HCT116 (cell line): ENCODE measurements at regions not wholly inside any gene's neighbourhood (a gene's known extent, or its start where the extent isn't known, plus 50 kb on each side); places are given as distances from the start of the nearest gene placed in this dataset.

Experiments
- ATAC-seq: fragments of 200-7000 bp; cut with Tn5 transposase; 2 replicates; pipeline ENCODE4 v1.9.1; 2020; ENCODE audit warnings: mild to moderate bottlenecking, moderate library complexity
- BruUV-seq: library from RNA; stranded (reverse); fragments of 400-500 nt; replicated peaks from 2 replicates; lab custom pipeline; 2021; lab: Mats Ljungman, UMichigan
- CTCF ChIA-PET: fragments of 300-600 bp; sonication (Branson Sonifier 250); formaldehyde crosslinking; loops from one replicate; lab custom pipeline; 2021; ENCODE audit warnings: antibody characterized with exemption; lab: Charles Lee
- POLR2A ChIA-PET: fragments of 300-600, 350-600 bp; sonication (Branson Sonifier 250); formaldehyde crosslinking; loops from one replicate; lab custom pipeline; 2021; ENCODE audit warnings: antibody characterized with exemption; lab: Charles Lee
- RAD21 ChIA-PET, 2 experiments: fragments of 300-600 bp; sonication (Branson Sonifier 250); formaldehyde crosslinking; loops; one replicate each; lab custom pipeline; 2023; ENCODE audit warnings: low total read pairs in 2 of 2; ENCODE audit not compliant: uncharacterized antibody in 2 of 2, unreplicated experiment in 2 of 2, low non-redundant PET in 1 of 2; lab: Charles Lee
- DNase-seq: peaks from one replicate; pipeline ENCODE4 v3.0.0-alpha.2; 2010; ENCODE audit warnings: low read depth, low spot score
- H2AFZ ChIP-seq: fragments of 200-600 bp; shearing (Covaris generic), sonication (generic); 2 replicates; pipeline ENCODE4 v1.6.1; 2017; ENCODE audit warnings: low read depth, mixed run types, mixed read lengths, antibody characterized with exemption, low read length; ENCODE audit not compliant: poor library complexity, severe bottlenecking
- H3K27ac ChIP-seq: 2 replicates; pipeline ENCODE4 v1.5.1; 2012; ENCODE audit warnings: low read depth, low read length
- H3K27me3 ChIP-seq: fragments of 200-600 bp; sonication (generic); 2 replicates; pipeline ENCODE4 v1.6.1; 2016; ENCODE audit warnings: mixed run types, low read length, mixed read lengths; ENCODE audit not compliant: insufficient read depth
- H3K36me3 ChIP-seq, 2 experiments: fragments of 200-500 bp in 1 of 2; fragments of 200-600 bp in 1 of 2; sonication (Bioruptor generic) in 1 of 2; sonication (generic) in 1 of 2; 2 replicates each; pipeline versions ENCODE4 v1.5.1 to v1.6.1; 2014 to 2016; ENCODE audit warnings: low read length in 2 of 2, inconsistent platforms in 1 of 2, mixed read lengths in 1 of 2, mixed run types in 1 of 2; ENCODE audit not compliant: insufficient read depth in 2 of 2, control insufficient read depth in 1 of 2
- H3K4me1 ChIP-seq, 2 experiments: fragments of 200-600 bp in 1 of 2; sonication (generic) in 1 of 2; 2 replicates each; pipeline versions ENCODE4 v1.5.1 to v1.6.1; 2012 to 2017; ENCODE audit warnings: low read length in 2 of 2, inconsistent platforms in 1 of 2, mild to moderate bottlenecking in 1 of 2, mixed read lengths in 1 of 2, mixed run types in 1 of 2, moderate library complexity in 1 of 2; ENCODE audit not compliant: insufficient read depth in 2 of 2, control insufficient read depth in 1 of 2
- H3K4me2 ChIP-seq: fragments of 200-600 bp; sonication (generic); 2 replicates; pipeline ENCODE4 v1.6.1; 2017; ENCODE audit warnings: mixed run types, low read length, mixed read lengths
- H3K4me3 ChIP-seq, 2 experiments: fragments of 200-600 bp in 1 of 2; sonication (generic) in 1 of 2; replicated peaks in 1 of 2; 2 replicates each; pipeline ENCODE4 v1.5.1; 2011 to 2016; ENCODE audit warnings: low read length in 2 of 2, control low read depth in 1 of 2, low read depth in 1 of 2, mild to moderate bottlenecking in 1 of 2, mixed read lengths in 1 of 2, mixed run types in 1 of 2
- H3K79me2 ChIP-seq: fragments of 200-600 bp; sonication (generic); 2 replicates; pipeline ENCODE4 v1.6.1; 2017; ENCODE audit warnings: mild to moderate bottlenecking, mixed run types, low read length, moderate library complexity, mixed read lengths; ENCODE audit not compliant: insufficient read depth
- H3K9ac ChIP-seq: fragments of 200-600 bp; sonication (generic); 2 replicates; pipeline ENCODE4 v1.6.1; 2016; ENCODE audit warnings: low read length, mixed read lengths
- H3K9me2 ChIP-seq: fragments of 200-600 bp; sonication (generic), shearing (Covaris generic); 2 replicates; pipeline ENCODE4 v1.6.1; 2017; ENCODE audit warnings: mixed run types, mild to moderate bottlenecking, moderate library complexity; ENCODE audit not compliant: insufficient read depth
- H3K9me3 ChIP-seq, 2 experiments: fragments of 200-500 bp in 1 of 2; fragments of 200-600 bp in 1 of 2; sonication (Bioruptor generic) in 1 of 2; sonication (generic) in 1 of 2; 2 replicates each; pipeline ENCODE4 v1.6.1; 2014 to 2017; ENCODE audit warnings: low read length in 2 of 2, mixed read lengths in 2 of 2, inconsistent platforms in 1 of 2, low read depth in 1 of 2, mild to moderate bottlenecking in 1 of 2, mixed run types in 1 of 2, moderate library complexity in 1 of 2; ENCODE audit not compliant: control insufficient read depth in 1 of 2, insufficient read depth in 1 of 2
- H4K20me1 ChIP-seq: fragments of 200-600 bp; sonication (generic), shearing (Covaris generic); 2 replicates; pipeline ENCODE4 v1.6.1; 2017; ENCODE audit warnings: mixed run types, mild to moderate bottlenecking, moderate library complexity; ENCODE audit not compliant: insufficient read depth
- CBX3 ChIP-seq: IDR thresholded peaks from 2 replicates; pipeline ENCODE4 v1.6.1; 2012; ENCODE audit warnings: low read depth
- EGR1 ChIP-seq: IDR thresholded peaks from 2 replicates; pipeline ENCODE4 v1.6.1; 2012; ENCODE audit warnings: low read depth
- ELF1 ChIP-seq: IDR thresholded peaks from 2 replicates; pipeline ENCODE4 v1.6.1; 2012; ENCODE audit warnings: low read depth, borderline replicate concordance
- EZH2 ChIP-seq: fragments of 200-600 bp; sonication (generic); IDR thresholded peaks from 2 replicates; pipeline ENCODE4 v1.6.1; 2017; ENCODE audit warnings: antibody characterized with exemption, mixed run types
- FOSL1 ChIP-seq: IDR thresholded peaks from 2 replicates; pipeline ENCODE4 v1.6.1; 2012; ENCODE audit warnings: low read depth
- JUND ChIP-seq: IDR thresholded peaks from 2 replicates; pipeline ENCODE4 v1.6.1; 2012
- POLR2AphosphoS5 ChIP-seq: IDR thresholded peaks from 2 replicates; pipeline ENCODE4 v1.6.1; 2011; ENCODE audit warnings: mild to moderate bottlenecking, low read depth, low read length, moderate library complexity
- RAD21 ChIP-seq: IDR thresholded peaks from 2 replicates; pipeline ENCODE4 v1.6.1; 2012; ENCODE audit warnings: low read depth, mild to moderate bottlenecking
- SIN3A ChIP-seq: IDR thresholded peaks from 2 replicates; pipeline ENCODE4 v1.6.1; 2012; ENCODE audit warnings: low read depth
- SP1 ChIP-seq: IDR thresholded peaks from 2 replicates; pipeline ENCODE4 v1.6.1; 2012; ENCODE audit warnings: low read depth
- SRF ChIP-seq: IDR thresholded peaks from 2 replicates; pipeline ENCODE4 v1.6.1; 2012; ENCODE audit warnings: low read depth
- TCF7L2 ChIP-seq: IDR thresholded peaks from 2 replicates; pipeline ENCODE4 v1.7.0; 2011; ENCODE audit warnings: borderline replicate concordance, inconsistent platforms; ENCODE audit not compliant: insufficient read depth, insufficient read length; ENCODE audit errors: extremely low read depth
- ZFX ChIP-seq: fragments of 450-650 bp; IDR thresholded peaks from 2 replicates; pipeline ENCODE4 v1.6.1; 2017
- ZNF274 ChIP-seq: fragments of 200-500 bp; sonication (Bioruptor generic); IDR thresholded peaks from 2 replicates; pipeline ENCODE4 v1.6.1; 2014; ENCODE audit warnings: mild to moderate bottlenecking, low read depth, low read length, inconsistent platforms
- intact Hi-C: fragments of 100-400 bp; cut with micrococcal nuclease; formaldehyde crosslinking; loops from 2 replicates; pipeline ENCODE4 v1.10.0; 2022
- TF ChIP-seq, protein P1 (sequence below): IDR thresholded peaks from 2 replicates; pipeline ENCODE4 v1.6.1; 2012; ENCODE audit warnings: low read depth
- TF ChIP-seq, protein P2 (sequence below), 3 experiments: fragments of 200-600 bp in 1 of 3; sonication (generic) in 1 of 3; IDR thresholded peaks in 2 of 3; conservative IDR thresholded peaks in 1 of 3; 2 replicates each; pipeline ENCODE4 v1.5.1; 2012 to 2017; ENCODE audit warnings: low read depth in 2 of 3, low read length in 2 of 3, antibody characterized with exemption in 1 of 3, borderline replicate concordance in 1 of 3, control low read depth in 1 of 3, mild to moderate bottlenecking in 1 of 3, mixed read lengths in 1 of 3, mixed run types in 1 of 3, moderate library complexity in 1 of 3; ENCODE audit not compliant: insufficient read depth in 1 of 3
- TF ChIP-seq, protein P3 (sequence below): IDR thresholded peaks from 2 replicates; pipeline ENCODE4 v1.6.1; 2011; ENCODE audit warnings: mild to moderate bottlenecking, low read length, moderate library complexity; ENCODE audit not compliant: insufficient replicate concordance; ENCODE audit errors: extremely low read depth
- TF ChIP-seq, protein P4 (sequence below): IDR thresholded peaks from 2 replicates; pipeline ENCODE4 v1.6.1; 2012

DNA sequence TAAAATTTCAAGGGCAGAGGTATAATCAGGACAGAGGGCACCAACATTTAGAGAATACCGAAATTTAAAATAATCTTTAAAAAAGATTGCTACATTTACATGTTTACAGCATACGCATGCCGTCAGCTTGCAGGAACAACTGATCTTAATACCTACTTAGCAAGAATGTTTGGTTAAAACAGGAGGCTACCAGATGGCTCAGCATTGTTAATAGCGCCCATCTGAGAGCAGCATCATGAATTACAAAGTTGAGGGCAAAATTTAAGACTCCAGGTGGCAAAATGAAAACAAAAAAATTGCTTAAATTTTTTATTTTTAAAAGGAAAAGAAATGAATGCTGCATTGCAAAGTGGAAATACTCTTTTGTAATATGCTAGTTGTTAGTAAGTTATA, 241.3 kb downstream of the C4orf33 start:
- ChIA-PET CTCF (no interaction called here), RAD21 (no interaction called here), POLR2A (no interaction called here)
- H4K20me1 ChIP-seq, result no peaks in the 10 kb centered on the region
- no peaks in the 10 kb centered on the region for H3K36me3 ChIP-seq
- intact Hi-C loops, result no loop called here
- no peak overlapping the region for H3K27ac ChIP-seq
- H3K27me3 ChIP-seq, result no peaks in the 10 kb centered on the region
- ATAC-seq (no peak), DNase-seq (no peak)
- H3K4me3 ChIP-seq, result no peak overlapping the region
- no peak overlapping the region for H3K4me2 ChIP-seq
- no peaks in the 10 kb centered on the region for H3K79me2 ChIP-seq
- H3K4me1 ChIP-seq, result no peaks in the 10 kb centered on the region
- H3K9me3 ChIP-seq, result no peaks in the 10 kb centered on the region
- no peak overlapping the region for H3K9ac ChIP-seq
- H3K9me2 ChIP-seq, result no peaks in the 10 kb centered on the region
- no peak overlapping the region for H2AFZ ChIP-seq
- TF ChIP-seq ZNF274, result no peak
- no peak for TF ChIP-seq FOSL1
- no peak for TF ChIP-seq EGR1
- no peak for TF ChIP-seq TCF7L2
- no peak for TF ChIP-seq ELF1
- no peak for TF ChIP-seq JUND
- TF ChIP-seq, protein P1, sequence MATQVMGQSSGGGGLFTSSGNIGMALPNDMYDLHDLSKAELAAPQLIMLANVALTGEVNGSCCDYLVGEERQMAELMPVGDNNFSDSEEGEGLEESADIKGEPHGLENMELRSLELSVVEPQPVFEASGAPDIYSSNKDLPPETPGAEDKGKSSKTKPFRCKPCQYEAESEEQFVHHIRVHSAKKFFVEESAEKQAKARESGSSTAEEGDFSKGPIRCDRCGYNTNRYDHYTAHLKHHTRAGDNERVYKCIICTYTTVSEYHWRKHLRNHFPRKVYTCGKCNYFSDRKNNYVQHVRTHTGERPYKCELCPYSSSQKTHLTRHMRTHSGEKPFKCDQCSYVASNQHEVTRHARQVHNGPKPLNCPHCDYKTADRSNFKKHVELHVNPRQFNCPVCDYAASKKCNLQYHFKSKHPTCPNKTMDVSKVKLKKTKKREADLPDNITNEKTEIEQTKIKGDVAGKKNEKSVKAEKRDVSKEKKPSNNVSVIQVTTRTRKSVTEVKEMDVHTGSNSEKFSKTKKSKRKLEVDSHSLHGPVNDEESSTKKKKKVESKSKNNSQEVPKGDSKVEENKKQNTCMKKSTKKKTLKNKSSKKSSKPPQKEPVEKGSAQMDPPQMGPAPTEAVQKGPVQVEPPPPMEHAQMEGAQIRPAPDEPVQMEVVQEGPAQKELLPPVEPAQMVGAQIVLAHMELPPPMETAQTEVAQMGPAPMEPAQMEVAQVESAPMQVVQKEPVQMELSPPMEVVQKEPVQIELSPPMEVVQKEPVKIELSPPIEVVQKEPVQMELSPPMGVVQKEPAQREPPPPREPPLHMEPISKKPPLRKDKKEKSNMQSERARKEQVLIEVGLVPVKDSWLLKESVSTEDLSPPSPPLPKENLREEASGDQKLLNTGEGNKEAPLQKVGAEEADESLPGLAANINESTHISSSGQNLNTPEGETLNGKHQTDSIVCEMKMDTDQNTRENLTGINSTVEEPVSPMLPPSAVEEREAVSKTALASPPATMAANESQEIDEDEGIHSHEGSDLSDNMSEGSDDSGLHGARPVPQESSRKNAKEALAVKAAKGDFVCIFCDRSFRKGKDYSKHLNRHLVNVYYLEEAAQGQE, result no peak
- TF ChIP-seq EZH2, result no peak
- TF ChIP-seq, protein P2, sequence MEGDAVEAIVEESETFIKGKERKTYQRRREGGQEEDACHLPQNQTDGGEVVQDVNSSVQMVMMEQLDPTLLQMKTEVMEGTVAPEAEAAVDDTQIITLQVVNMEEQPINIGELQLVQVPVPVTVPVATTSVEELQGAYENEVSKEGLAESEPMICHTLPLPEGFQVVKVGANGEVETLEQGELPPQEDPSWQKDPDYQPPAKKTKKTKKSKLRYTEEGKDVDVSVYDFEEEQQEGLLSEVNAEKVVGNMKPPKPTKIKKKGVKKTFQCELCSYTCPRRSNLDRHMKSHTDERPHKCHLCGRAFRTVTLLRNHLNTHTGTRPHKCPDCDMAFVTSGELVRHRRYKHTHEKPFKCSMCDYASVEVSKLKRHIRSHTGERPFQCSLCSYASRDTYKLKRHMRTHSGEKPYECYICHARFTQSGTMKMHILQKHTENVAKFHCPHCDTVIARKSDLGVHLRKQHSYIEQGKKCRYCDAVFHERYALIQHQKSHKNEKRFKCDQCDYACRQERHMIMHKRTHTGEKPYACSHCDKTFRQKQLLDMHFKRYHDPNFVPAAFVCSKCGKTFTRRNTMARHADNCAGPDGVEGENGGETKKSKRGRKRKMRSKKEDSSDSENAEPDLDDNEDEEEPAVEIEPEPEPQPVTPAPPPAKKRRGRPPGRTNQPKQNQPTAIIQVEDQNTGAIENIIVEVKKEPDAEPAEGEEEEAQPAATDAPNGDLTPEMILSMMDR (IDR thresholded peaks at IDR 0.05 in 2 of 3, conservative IDR thresholded peaks at IDR 0.05 in 1 of 3; ENCODE audit: borderline replicate concordance in 1 of 3, insufficient read depth in 1 of 3, low read depth in 2 of 3, low read length in 2 of 3), result no peak
- TF ChIP-seq, protein P3, sequence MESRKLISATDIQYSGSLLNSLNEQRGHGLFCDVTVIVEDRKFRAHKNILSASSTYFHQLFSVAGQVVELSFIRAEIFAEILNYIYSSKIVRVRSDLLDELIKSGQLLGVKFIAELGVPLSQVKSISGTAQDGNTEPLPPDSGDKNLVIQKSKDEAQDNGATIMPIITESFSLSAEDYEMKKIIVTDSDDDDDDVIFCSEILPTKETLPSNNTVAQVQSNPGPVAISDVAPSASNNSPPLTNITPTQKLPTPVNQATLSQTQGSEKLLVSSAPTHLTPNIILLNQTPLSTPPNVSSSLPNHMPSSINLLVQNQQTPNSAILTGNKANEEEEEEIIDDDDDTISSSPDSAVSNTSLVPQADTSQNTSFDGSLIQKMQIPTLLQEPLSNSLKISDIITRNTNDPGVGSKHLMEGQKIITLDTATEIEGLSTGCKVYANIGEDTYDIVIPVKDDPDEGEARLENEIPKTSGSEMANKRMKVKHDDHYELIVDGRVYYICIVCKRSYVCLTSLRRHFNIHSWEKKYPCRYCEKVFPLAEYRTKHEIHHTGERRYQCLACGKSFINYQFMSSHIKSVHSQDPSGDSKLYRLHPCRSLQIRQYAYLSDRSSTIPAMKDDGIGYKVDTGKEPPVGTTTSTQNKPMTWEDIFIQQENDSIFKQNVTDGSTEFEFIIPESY, result no peak
- TF ChIP-seq CBX3, result no peak
- no peak for TF ChIP-seq SRF
- TF ChIP-seq RAD21, result no peak
- no peak for TF ChIP-seq POLR2AphosphoS5
- TF ChIP-seq ZFX, result no peak
- no peak for TF ChIP-seq SP1
- no peak for TF ChIP-seq SIN3A
- TF ChIP-seq, protein P4, sequence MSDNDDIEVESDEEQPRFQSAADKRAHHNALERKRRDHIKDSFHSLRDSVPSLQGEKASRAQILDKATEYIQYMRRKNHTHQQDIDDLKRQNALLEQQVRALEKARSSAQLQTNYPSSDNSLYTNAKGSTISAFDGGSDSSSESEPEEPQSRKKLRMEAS, result no peak
- BruUV-seq, result no TSS peak
